Suprapubic skin (tissue), 4 donors: ENCODE measurements at regions not wholly inside any gene's neighbourhood (a gene's known extent, or its start where the extent isn't known, plus 50 kb on each side); places are given as distances from the start of the nearest gene placed in this dataset.

ENCODE experiments used
- EP300 ChIP-seq: sonication (generic); formaldehyde crosslinking; IDR thresholded peaks from one replicate; pipeline ENCODE4 v1.6.1; 2017; ENCODE audit warnings: antibody characterized with exemption
- POLR2A ChIP-seq, 2 donors: fragments of 450-650 bp; IDR thresholded peaks; one replicate each; pipeline ENCODE4 v1.6.1; 2017; ENCODE audit warnings: antibody characterized with exemption in 2 of 2, mild to moderate bottlenecking in 2 of 2, moderate library complexity in 2 of 2
- POLR2AphosphoS5 ChIP-seq, 3 donors: sonication (generic); formaldehyde crosslinking; IDR thresholded peaks; one replicate each; pipeline ENCODE4 v1.6.1; 2017; ENCODE audit warnings: antibody characterized with exemption in 3 of 3

DNA sequence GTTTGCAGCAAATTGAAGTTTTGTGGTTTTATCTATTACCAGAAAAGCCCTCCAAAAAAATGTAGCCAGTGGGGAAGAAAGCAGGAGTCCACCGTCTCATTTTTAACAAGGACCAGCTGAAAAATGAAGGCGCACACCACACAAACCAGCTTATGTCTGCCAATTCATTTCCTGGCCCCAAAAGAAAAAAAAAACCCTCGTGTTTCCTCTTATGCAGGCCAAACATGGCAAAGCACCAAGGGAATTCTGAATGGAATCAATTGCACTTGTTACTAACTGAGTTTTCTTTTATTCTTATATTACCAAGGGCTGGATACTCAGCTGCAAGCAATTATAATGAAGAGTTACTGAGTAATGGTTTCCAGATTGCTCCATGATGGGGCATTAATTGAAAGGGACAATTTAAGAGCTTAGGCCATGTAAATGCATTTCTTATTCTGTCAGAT, 428.3 kb upstream of the NPVF start:
- no peak for TF ChIP-seq EP300
- TF ChIP-seq POLR2A (IDR thresholded peaks at IDR 0.05): no peak
- TF ChIP-seq POLR2AphosphoS5 (IDR thresholded peaks at IDR 0.05): no peak
